Posterior vena cava (tissue), 2 donors: ENCODE measurements at regions not wholly inside any gene's neighbourhood (a gene's known extent, or its start where the extent isn't known, plus 50 kb on each side); places are given as distances from the start of the nearest gene placed in this dataset.

Experiments
- DNase-seq: peaks from one replicate; pipeline ENCODE4 v3.0.0-alpha.2; 2020; ENCODE audit warnings: low spot score
- intact Hi-C, 2 donors: fragments of 100-400 bp; cut with DNase I; formaldehyde crosslinking; loops; one replicate each; pipeline versions ENCODE4 v1.14.1 to v1.14.2; 2022 to 2023
- donor health status: DM: yes; HTN: yes; CAD: no.
- donor health status: DM: yes; HTN: yes; CAD: no.

- intact Hi-C loops, result no loop called here
- no peak for DNase-seq
These were observed 145.8 kb downstream of the ZFP36L2 start for GRCh38 chr2:43080571-43081021.

GRCh38 chr2:43078781-43079755 lies 147.3 kb downstream of the ZFP36L2 start:
- DNase-seq, result peak; percentile 61
- intact Hi-C loops, result loop anchor here (1.0 to 5.0 kb wide), 2 partner anchors 130 to 143 kb away; no protein-coding TSS in a partner anchor

GRCh38 chr2:43078301-43078700 lies 148.1 kb downstream of the ZFP36L2 start:
- intact Hi-C loops, result loop anchor here in 1 of 2 donors (5.0 kb wide), 1 partner anchor 144 kb away; no protein-coding TSS in a partner anchor

GRCh38 chr2:43077876-43078275 lies 148.5 kb downstream of the ZFP36L2 start:
- peak; percentile 52 for DNase-seq
- intact Hi-C loops, result loop anchor here in 1 of 2 donors (5.0 kb wide), 1 partner anchor 144 kb away; no protein-coding TSS in a partner anchor

More at GRCh38 chr2:43078301-43078700, 148.1 kb downstream of the ZFP36L2 start:
- no peak for DNase-seq

GRCh38 chr2:43076676-43077075 lies 149.7 kb downstream of the ZFP36L2 start:
- no peak for DNase-seq
- intact Hi-C loops, result loop anchor here in 1 of 2 donors (5.0 kb wide), 1 partner anchor 146 kb away; no protein-coding TSS in a partner anchor

- intact Hi-C loops, result loop anchor here in 1 of 2 donors (5.0 kb wide), 1 partner anchor 146 kb away; no protein-coding TSS in a partner anchor
- peak; percentile 90 for DNase-seq
These were observed 150.4 kb downstream of the ZFP36L2 start for GRCh38 chr2:43075811-43076585.

- intact Hi-C loops, result loop anchor here in 1 of 2 donors (5.0 kb wide), 1 partner anchor 147 kb away; no protein-coding TSS in a partner anchor
- DNase-seq, result peak; percentile 95
These were observed 151.3 kb downstream of the ZFP36L2 start for GRCh38 chr2:43075054-43075593.

GRCh38 chr2:43074592-43075053 lies 151.8 kb downstream of the ZFP36L2 start:
- intact Hi-C loops, result loop anchor here in 1 of 2 donors (5.0 kb wide), 1 partner anchor 148 kb away; no protein-coding TSS in a partner anchor
- no peak for DNase-seq

GRCh38 chr2:43074052-43074451 lies 152.4 kb downstream of the ZFP36L2 start:
- no peak for DNase-seq
- intact Hi-C loops, result no loop called here

GRCh38 chr2:43073401-43073825 lies 153.0 kb downstream of the ZFP36L2 start:
- DNase-seq, result peak; percentile 88
- intact Hi-C loops, result no loop called here

- intact Hi-C loops, result no loop called here
- DNase-seq, result peak; percentile 90
These were observed 154.5 kb downstream of the ZFP36L2 start for GRCh38 chr2:43071599-43072550.

GRCh38 chr2:43070676-43071502 lies 155.5 kb downstream of the ZFP36L2 start:
- intact Hi-C loops, result no loop called here
- peak; percentile 79 for DNase-seq

- DNase-seq, result peak; percentile 83
- intact Hi-C loops, result no loop called here
These were observed 156.4 kb downstream of the ZFP36L2 start for GRCh38 chr2:43070030-43070429.

GRCh38 chr2:43068631-43069517 lies 157.5 kb downstream of the ZFP36L2 start:
- intact Hi-C loops, result no loop called here
- DNase-seq, result peak; percentile 66

- DNase-seq, result peak; percentile 76
- intact Hi-C loops, result no loop called here
These were observed 158.3 kb downstream of the ZFP36L2 start for GRCh38 chr2:43068041-43068533.
